HG03139 (cell line): ENCODE measurements at regions not wholly inside any gene's neighbourhood (a gene's known extent, or its start where the extent isn't known, plus 50 kb on each side); places are given as distances from the start of the nearest gene placed in this dataset.
"Not testable (repeated sequence)": the region's sequence is repeated elsewhere in the genome, so short reads cannot be mapped to it uniquely, and the experiment has no call there.

Experiments used
- ATAC-seq: cut with Tn5 transposase; IDR thresholded peaks from one replicate; pipeline ENCODE4 v1.9.1; 2021; ENCODE audit not compliant: unreplicated experiment

- no peak for ATAC-seq
Measured at GRCh38 chr6:84847390-84848160, 83.2 kb upstream of the TBX18 start.

- no peak for ATAC-seq
Measured at GRCh38 chr6:84842525-84843166, 78.2 kb upstream of the TBX18 start.

- not testable (repeated sequence) for ATAC-seq
Measured at GRCh38 chr6:84837068-84837866, 72.9 kb upstream of the TBX18 start.

DNA sequence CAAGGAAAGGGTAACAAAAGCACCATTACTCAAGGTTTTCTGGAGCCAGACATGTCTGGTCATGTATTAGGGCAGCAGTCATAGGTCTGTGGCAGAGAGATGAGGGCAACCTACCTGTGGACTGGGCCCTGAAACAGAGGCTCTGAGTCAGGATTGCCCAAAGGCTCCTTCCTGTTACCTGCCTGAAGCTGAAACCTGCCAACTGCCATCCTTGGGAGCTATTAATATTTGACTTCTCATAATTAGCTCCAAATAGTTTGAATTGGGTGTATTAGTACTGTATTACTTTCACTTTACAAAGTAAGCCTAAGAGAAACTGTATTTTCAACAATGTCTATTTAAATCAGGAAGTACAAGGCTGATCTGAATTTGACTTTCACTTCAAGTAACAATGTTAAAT, 72.0 kb upstream of the TBX18 start:
- no peak for ATAC-seq

DNA sequence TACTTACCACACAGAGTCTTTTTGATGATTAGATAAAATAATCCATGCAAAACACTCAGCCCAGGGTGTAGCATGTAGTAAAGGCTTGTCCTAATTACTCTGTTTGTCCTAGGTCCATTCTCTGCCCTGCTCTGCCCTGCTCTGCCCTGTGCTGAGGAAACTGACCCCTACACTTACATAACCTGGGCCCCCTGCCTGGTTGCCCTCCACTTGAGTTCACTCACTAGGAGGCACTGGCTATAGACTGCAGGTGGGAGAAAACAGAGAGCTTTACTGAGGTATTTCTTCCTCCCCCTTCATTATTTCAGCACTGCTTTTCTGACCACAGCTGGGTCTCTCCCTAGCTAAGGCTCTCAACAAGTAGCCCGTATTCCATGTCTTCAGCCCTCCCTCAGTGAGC, 70.9 kb upstream of the TBX18 start:
- ATAC-seq: no peak

DNA sequence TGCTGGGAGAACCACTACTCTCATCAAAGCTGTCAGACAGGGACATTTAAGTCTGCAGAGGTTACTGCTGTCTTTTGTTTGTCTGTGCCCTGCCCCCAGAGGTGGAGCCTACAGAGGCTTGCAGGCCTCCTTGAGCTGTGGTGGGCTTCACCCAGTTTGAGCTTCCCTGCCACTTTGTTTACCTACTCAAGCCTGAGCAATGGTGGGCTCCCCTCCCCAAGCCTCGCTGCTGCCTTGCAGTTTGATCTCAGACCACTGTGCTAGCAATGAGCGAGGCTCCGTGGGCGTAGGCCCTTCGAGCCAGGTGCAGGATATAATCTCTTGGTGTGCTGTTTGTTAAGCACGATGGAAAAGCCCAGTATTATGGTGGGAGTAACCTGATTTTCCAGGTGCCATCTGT, 67.5 kb upstream of the TBX18 start:
- ATAC-seq: not testable (repeated sequence)

DNA sequence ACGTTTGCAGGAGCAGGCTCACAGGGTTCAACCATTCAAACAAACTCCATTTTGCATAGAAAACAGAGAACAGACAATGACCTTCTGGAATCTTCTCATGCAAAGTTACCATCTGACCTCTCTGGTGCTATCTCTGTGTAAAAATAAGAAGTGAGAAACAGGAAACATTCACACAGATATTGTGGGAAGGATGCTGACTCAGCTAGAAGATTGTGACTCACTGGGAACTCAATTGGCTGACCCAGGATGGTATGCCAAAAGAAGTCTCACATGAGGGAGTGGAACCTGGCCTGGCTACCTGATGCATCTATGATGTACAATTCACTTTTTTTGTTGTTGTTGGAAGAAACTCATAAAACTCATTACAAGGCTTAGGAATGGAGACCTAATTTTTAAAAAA, 61.1 kb upstream of the TBX18 start:
- no peak for ATAC-seq

GRCh38 chr6:84821314-84821713, 56.9 kb upstream of the TBX18 start:
- not testable (repeated sequence) for ATAC-seq

DNA sequence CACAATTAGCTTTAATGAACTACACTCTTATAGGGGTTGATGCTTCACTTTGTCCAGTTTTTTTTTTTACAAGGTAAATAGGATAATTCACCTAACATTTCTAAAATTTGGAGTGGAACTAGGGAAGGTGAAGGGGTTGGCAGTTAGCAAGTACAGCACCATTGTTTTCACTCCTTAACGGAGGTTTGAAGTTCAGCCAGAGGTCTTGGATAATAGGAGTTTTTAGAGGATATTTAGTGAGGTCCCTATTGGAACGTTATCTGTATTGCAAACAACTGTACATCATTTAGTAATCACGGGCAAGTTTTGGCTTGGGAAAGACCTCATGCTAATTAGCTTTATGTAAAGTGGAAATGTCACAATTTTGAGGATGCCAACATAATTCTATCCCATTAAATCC, 52.3 kb upstream of the TBX18 start:
- ATAC-seq: no peak

DNA sequence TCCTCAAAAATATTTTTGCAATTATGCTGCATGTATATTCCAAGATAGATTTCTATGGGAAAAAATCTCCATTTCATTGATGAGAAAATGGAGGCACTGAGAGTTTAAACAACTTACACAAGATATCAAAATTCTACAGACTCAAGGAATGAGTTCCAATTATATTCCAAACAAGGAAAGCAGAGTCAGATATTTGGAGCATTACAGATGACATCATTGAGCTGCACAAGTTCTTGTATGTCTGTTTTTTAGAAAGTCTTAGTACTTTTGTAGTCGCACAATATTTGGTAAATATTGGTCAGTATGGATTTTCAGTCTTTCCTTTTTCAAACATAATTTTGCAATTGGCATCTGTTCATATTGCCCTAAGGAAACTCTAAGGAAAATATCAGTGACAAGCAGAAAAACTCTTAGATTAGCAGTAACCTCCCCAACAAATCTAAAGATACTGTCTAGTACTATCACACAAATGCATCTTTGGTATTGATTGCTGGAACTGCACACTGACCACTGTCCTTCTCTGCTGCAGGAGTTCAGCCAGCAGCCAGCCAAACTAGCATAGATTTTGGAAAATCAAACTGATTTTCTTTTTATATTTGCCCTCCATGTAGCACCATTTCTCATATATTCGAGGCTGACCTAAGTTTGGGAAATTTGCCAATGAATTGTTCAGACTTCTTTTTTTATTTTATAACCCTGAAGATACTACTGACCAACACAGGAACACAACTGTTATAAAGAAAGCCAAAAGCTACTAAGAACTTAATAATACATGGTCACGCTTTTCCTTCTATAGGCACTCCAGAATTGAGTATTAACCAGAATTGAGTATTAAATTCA, 51.7 kb upstream of the TBX18 start:
- no peak for ATAC-seq
